ENCODE measurements at regions not wholly inside any gene's neighbourhood (a gene's known extent, or its start where the extent isn't known, plus 50 kb on each side); places are given as distances from the start of the nearest gene placed in this dataset.
"Not testable (repeated sequence)": the region's sequence is repeated elsewhere in the genome, so short reads cannot be mapped to it uniquely, and the experiment has no call there.

DNA sequence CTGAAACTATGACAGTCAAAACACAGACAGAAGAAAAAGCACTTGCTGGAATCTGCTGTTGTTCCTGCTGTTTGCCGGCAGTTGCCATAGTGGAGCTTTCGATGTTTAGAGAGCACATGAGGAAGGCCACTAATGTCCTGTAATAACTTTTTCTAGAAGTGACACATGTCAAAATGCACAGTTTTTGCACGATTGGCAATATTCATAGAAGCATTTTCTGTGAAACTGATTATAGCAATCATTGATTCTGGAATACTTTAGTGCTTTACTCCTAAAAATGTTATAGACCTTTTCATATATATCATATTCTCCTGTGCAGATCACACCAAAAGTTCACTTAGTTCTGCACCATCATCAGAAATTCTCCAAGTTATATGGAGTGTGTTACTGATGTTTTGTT lies 407.0 kb upstream of the SOX9 start:
- DNase-seq (ENCODE audit: low spot score): no peak

DNA sequence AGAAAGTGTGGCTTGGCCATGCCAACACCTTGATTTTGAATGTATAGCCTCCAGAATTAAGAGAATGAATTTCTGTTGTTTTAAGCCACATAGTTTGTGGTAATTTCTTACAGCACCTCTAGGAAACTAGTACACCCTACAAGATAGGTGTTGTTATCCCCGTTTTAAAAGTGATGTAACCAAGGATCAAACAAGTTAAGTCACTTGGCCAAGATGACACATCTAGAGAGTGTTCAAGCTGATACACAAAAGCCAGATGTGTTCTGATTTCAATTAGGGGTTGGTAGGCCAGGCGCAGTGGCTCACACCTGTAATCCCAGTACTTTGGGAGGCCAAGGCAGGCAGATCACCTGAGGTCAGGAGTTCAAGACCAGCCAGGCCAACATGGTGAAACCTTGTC lies 396.5 kb upstream of the SOX9 start:
- no peak for DNase-seq (ENCODE audit: low spot score)

DNA sequence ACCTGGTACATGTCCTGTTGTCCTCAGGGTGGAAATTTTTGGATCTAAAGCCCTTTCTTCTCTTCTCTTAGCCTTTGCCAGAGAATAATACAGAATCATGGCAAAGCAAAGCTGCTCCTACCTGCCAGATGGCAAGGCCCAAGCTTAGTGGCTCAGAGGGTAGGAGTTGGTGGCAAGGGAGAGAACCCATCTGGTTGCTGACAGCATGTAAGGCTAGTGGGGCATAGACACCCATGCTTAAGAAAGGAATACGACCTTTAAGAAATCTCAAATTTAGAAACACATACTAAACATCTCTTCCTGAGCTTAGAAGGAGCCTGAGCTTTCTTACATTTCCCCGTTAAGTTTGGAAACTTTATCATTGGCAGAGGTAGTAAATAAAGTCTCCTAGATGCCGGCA lies 395.0 kb upstream of the SOX9 start:
- no peak for DNase-seq (ENCODE audit: low spot score)

DNA sequence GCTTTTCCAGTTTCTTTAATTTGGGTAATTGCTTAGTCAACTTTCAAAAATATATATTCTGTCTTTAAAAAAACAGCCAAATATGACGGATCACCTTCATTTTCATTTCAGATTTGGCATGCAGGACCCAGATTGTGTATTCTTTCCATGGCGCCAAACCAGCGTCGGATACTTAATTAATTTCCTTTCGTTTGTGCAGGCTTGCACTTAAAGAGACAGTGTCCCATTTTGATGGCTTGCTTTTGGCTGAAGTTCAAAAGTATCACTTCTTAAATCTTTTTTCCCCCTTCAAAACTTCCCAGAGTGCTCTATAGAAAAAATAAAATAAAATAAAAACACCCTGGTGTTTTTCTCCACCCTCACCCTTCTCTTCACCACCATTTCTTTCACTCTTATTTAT lies 394.5 kb upstream of the SOX9 start:
- no peak for DNase-seq (ENCODE audit: low spot score)

DNA sequence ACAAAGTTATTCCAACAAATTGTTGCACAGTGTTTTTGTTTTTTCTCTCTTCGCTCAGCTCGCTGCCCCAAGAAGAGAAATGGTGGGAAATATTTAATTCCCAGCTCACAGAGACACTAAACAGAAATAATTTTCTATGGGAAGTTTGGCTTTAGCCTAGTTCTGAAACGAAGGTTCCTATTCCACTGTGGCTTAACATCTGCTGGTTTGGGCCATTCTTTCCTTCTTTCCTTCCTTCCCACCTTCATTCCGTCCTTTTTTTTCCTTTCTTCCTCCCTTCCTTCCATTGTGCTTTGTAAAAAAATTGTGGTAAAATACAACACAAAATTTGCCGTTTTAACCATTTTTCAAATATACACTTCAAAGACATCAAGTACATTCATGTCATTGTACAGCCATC lies 393.5 kb upstream of the SOX9 start:
- no peak for DNase-seq (ENCODE audit: low spot score)

DNA sequence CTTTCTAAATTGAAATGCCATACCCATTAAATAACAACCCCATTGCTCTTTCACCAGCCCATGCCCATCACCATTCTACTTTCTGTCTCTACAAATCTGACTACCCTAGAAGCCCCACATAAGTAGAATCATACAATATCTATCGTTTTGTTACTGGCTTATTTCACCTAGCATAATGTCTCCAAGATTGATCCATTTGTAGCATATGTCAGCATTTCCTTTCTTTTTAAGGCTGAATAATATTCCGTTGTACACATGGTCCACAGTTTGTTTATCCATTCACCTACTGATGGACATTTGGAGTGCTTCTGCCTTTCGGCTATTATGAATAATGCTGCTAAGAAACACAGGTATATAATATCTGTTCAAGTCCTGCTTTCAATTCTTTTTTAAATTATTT lies 393.1 kb upstream of the SOX9 start:
- DNase-seq (ENCODE audit: low spot score): no peak

DNA sequence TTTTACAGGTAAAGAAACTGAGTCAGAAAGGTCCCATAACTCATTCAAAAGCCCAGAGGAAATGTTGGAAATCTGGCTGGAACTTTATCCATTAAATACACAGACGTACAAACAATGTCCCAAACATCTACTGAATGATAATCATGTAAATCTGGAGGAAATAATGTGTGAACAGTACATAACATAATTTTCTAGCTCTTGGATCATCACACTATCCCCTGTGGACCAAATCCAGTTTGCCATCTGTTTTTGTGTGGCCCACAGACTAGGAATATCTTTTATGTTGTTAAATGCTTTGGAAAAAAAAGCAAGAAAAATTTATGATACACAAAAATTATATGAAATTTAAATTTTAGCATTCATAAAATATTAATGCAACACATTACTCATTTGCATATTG lies 389.9 kb upstream of the SOX9 start:
- DNase-seq (ENCODE audit: low spot score): no peak

DNA sequence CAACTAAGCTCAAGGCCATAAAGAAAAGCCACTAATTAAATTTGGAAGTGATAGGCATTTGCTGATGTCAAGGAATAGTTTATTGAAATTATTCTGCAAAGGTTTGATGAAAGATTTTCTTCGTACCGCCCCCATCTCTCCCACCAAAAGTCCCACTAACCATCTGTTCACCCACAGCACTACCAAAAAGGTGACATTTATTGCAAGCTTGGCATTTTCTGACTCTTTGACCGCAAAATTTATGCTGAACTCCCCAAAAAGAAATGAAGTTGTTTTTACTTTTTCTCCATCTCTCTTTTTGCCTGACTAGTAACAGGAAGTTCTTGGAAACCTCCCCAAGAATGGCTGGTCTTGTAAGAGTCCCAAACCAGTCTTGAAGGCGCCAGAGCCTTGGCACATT lies 384.9 kb upstream of the SOX9 start:
- no peak for DNase-seq (ENCODE audit: low spot score)

DNA sequence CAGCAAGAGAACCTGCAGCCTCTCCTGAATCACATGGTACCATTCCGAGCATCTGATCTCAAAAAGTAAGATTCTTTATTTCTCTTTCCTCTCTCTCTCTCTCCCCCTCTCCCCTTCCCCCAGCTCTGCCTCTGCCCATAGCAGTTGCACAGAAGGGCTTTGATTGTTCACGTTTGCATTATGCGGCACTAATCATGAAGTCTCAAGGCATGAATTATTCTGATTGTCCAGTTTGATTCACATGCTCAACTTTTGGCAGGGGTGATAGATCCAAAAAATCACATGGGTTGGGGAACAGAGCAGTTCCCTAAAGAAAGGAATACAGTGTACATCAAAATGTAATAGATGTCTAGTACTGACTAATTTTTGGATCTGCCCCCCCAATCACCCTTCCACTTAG lies 380.0 kb upstream of the SOX9 start:
- DNase-seq (ENCODE audit: low spot score): peak; percentile 54

DNA sequence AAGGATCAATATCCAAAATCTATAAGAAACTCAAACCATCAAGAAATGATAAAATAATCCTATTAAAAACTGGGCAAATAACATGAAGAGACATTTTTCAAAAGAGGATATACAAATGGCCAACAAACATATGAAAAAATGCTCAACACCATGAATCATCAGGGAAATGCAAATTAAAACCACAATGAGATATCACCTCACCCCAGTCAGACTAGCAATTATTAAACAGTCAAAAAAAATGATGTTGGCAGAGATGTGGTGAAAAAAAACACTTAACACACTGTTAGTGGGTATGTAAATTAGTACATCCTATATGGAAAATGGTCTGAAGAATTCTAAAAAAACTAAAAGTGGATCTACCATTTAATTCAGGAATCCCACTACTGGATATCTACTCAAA lies 379.0 kb upstream of the SOX9 start:
- no peak for DNase-seq (ENCODE audit: low spot score)

DNA sequence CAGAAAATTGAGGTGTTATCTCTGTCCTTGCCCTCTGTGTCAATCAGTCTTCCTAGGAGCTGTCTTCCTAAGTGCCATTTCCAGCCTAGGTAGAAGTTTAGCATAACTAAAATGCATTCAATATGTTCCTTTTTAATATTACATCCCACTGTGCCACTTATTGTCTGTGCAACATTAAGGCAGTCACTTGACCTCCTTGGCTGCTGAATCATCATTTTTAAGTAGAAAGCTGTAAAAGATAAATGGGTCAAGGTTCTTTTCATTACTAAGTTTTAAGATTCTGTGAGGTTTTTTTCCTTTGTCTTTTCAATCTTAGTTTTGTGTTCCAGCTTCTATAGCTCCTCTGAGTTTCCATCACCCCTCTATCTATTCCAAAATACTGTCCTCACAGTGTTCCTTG lies 371.9 kb upstream of the SOX9 start:
- DNase-seq (ENCODE audit: low spot score): no peak

DNA sequence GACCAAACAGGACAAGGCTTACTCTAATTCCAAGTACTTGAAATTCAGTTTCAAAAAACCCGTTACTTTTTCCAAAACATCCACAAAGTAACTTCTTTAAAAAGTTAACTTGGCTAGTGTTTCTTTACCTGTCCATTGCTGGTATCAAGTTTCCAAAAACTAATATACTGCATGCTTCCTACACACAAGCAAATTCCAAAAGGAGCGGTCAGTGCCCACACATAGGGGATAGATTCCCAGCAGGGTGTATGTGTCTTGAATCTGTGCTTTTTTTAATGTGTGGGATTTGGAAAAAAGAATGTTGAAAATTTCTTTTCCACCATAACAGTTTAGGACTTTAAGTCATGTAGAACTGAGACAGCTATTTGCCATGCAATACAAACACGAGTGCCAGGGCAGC lies 367.8 kb upstream of the SOX9 start:
- DNase-seq (ENCODE audit: low spot score): no peak

DNA sequence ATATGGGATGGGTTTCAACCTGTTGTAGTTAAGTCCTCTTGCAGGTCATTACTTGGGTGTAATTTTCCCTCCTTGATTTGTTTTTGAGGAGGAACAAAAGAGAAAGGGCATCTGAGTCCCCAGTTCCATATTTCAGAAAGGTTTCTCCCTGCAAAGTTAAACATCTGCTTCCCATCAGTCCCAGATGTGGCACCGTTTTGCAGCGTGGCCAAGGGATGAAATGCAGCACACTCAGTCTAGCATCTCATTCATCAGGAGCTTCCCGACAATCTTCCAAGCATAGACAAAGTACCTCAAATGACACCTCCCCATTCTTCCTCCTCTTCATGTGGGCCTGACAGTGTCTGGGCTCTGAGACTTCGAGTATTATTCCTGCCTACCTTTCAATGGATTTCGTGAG lies 363.7 kb upstream of the SOX9 start:
- DNase-seq (ENCODE audit: low spot score): no peak

DNA sequence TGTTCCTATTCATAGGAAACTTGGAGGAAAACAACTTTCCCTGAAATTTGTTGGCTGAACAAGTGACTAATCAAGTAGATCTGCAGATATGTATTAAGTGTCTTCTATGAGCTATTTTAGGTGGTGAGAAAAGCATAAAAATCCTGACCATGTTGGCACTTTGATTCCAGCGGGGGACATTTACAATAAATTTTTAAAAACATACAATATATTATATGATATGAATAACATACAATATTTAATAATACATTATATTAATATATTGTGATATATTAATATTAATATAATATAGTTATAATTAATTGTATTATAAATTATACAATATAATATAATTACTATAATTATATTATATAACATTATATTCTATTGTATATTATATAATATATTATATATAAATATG lies 362.9 kb upstream of the SOX9 start:
- no peak for DNase-seq (ENCODE audit: low spot score)

DNA sequence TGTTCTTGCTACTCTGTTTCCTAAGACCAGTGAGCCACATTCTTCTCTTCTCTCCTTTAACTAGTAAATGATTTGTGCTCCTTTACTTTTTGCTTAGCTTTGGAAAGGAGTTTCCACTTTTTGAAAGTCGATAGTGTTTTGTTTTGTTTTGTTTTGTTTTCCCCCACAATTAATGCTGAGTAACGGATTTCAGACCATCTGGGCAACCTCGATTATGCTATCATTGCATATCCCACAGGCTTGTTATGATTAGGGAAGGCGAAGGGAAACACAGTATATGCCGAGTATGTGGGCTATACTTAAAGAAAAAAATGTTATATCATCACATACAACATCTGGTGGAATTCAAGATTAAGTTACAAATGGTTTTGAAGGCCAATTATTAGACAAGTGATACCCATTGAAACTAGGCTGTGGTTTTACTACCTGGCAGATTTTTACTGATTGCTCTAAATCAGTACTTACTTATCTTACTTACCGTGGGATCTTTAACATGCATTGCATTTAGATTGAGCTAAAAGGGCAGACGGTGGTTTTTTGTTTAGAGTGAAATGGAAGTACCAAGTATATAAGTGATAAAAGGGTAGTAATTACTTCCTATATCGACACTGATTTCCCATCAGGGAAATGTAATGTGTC lies 361.3 kb upstream of the SOX9 start:
- DNase-seq (ENCODE audit: low spot score): no peak

DNA sequence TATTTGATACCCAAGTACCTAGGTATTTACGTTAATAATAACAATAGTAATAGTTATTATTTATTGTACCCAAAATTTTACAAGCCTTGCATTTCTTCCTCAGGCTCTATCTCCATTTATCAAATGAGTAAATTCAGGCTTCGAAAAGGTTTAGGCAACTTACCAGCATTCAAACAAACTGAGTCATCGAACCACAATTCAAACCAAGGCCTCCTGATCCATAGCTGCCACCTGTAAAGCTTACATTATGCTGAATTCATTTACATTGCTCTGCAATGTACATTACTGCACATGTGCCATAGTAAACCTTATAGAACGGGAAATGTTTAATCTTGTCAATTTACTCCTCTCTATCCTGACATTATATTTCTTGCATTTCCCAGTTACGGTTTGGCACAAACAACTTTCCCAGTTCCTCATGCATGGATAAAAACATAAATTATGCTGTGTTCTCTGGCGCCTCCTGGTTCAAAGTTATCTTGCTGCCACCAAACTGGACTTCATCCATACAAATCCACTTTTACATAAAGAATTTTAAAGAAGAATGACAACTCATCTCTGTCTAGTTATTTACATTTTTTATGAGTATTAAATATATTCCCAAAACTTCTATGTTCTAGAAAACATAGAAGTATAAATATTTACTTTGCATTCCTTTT lies 360.6 kb upstream of the SOX9 start:
- DNase-seq (ENCODE audit: low spot score): no peak

DNA sequence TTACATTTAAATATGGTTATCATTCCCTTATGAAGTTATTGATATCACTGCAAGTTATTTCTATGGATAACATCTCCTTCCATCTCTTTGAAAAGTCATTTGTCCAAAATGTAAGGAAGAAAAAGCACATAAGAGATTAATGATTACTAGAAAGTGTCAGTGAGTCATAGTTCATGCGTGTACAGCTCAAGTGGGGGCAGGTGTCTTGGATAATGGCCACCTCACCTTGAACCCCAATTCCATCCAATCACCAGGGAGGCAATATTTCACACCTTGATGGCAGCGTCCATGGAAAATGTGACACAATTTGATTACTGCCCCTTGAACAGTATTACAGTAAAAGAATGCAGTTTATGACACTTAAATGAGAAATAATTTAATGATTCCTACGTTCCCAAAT lies 358.3 kb upstream of the SOX9 start:
- no peak for DNase-seq (ENCODE audit: low spot score)

DNA sequence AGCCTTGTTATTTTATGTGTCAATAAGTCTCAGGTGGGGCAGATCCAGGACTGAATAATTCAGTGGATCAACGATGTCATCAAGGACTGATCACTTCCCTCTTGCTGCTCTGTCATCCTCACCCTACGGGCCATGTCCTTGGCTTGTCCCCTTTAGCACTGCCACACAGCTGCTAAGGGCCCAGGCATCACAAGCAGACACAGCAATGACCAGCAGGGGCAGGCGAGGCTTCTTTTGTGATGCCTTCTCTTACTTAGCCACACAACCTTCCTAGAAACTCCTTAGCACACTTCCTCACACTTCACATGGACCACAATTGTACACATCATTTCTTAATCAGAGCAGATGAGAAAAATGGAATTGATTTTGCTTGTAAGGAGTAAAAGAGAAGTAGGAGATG lies 356.3 kb upstream of the SOX9 start:
- peak; percentile 18 for DNase-seq (ENCODE audit: low spot score)

DNA sequence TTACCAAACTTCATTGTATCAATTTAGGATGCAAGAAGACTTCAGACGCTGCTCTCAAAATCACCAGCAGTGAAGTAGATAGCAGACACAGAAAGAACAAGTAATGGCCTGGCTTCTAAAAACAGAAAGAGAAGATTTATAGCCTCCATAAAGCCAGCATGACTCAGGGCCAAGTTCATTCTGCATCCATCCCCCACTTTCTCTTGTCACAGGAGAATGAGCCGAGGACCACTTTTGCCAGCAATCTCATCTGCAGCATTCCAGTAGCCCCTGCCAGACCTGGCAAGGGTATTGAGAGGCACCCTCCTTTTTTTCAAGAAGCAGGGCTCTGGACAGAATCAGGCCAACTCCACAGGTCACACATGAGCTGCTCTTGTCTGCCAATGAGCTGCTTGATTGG lies 355.4 kb upstream of the SOX9 start:
- DNase-seq (ENCODE audit: low spot score): no peak

DNA sequence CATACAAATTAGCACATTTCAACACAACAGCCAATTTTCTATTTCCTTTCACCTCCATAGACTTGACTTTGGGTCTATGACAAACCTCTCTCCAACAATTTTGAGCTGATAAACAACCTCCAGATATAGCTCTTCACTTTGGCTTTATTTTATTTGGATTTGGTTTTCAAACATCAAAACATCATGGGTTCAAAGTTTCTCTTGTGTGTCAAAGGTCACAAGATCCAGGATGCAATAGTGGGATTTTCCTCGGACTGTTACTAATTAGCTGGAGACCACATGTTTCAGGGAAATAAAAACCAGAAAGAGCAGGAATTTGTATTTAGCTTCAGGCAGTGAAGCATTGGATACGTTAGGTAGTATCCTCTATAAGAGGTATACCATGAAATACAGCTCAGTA lies 351.0 kb upstream of the SOX9 start:
- DNase-seq (ENCODE audit: low spot score): no peak

DNA sequence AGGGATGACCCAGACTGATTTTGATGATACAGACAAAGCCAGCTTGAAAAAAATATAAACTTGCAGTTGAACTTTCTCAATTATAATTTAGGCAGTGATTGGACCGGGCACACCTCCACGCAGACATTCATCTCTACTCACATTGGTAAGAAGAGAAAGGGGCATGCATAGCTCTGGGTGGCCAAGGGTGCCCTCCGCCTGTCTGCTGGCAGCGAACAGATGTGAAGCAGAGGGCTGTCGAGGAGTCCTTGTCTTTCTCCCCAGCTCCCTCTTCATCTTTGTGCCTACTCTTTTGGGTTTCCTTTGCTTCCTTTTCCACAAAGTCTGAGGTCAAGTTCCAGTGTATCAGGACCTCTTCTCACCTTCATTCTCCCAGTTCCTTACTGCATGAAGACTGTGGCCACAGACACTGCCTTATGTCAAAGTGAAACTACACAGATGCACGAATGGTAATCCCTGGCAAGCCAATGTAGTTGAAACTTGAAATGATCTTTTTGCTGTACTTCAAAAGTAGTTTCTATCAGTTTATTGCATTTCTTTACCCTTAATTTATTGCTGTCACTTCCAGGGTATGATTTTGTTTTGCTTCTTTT lies 343.7 kb upstream of the SOX9 start:
- no peak for DNase-seq (ENCODE audit: low spot score)

DNA sequence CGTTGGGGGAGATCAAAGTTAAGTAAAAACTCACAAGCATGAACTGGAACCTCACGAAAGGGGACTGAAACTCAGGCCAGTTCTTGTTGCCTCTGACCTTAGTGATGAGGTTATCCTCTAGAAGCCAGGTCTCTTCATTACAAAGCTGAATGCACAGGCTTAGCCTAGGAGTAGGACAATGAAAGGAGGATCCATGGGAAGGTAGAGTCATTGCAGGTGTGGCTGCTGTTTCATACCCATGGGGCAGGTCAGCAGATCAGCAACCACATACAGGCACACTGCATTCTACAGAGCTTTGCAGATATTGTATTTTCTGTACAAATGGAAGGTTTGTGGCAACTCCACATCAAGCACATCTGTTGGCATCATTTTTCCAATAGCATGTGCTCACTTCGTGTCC lies 341.3 kb upstream of the SOX9 start:
- no peak for DNase-seq (ENCODE audit: low spot score)

DNA sequence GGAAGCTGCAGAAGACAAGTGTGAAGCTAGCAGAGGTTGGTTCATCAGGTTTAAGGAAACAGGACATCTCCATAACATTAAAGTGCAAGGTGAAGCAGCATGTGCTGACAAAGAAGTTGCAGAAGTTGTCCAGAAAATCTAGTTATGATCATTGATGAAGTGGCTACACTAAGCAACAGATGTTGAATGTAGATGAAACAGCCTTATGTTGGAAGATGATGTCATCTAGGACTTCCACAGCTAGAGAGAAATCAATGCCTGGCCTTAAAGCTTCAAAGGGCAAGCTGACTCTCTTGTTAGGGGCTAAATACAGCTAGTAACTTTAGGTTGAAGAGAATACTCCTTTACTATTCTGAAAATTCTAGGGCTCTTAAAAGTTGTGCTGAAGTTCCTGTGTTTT lies 340.2 kb upstream of the SOX9 start:
- no peak for DNase-seq (ENCODE audit: low spot score)

DNA sequence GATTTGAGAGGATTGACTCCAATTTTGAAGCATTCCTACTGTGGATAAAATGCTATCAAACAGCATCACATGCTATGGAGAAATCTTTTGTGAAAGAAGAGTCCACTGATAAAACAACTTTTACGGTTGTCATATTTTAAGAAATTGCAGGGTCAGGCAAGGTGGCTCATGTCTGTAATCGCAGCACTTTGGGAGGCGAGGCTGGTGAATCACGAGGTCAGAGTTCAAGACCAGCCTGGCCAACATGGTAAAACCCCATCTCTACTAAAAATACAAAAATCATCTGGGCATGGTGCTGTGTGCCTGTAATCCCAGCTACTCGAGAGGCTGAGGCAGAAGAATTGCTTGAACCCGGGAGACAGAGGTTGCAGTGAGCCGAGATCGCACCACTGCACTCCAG lies 338.8 kb upstream of the SOX9 start:
- DNase-seq (ENCODE audit: low spot score): not testable (repeated sequence)
